Thymus (tissue), 11 donors: ENCODE measurements at regions not wholly inside any gene's neighbourhood (a gene's known extent, or its start where the extent isn't known, plus 50 kb on each side); places are given as distances from the start of the nearest gene placed in this dataset.

Experiments used
- DNase-seq, 9 donors: peaks; one replicate each; pipeline ENCODE4 v3.0.0-alpha.2; 2013; ENCODE audit warnings: low spot score in 9 of 9, low read depth in 6 of 9, missing footprints in 1 of 9
- H3K27ac ChIP-seq, 2 donors: one replicate each; pipeline ENCODE4 v1.5.1; 2013; ENCODE audit warnings: control low read depth in 1 of 2, low read depth in 1 of 2, low read length in 1 of 2, mild to moderate bottlenecking in 1 of 2, moderate library complexity in 1 of 2
- H3K27me3 ChIP-seq, 2 donors: one replicate each; pipeline ENCODE4 v1.5.1; 2013; ENCODE audit warnings: low read length in 1 of 2; ENCODE audit not compliant: control insufficient read depth in 2 of 2, insufficient read depth in 1 of 2
- H3K36me3 ChIP-seq, 2 donors: one replicate each; pipeline ENCODE4 v1.5.1; 2013; ENCODE audit warnings: low read length in 1 of 2, mild to moderate bottlenecking in 1 of 2, moderate library complexity in 1 of 2; ENCODE audit not compliant: control insufficient read depth in 2 of 2, insufficient read depth in 2 of 2
- H3K4me1 ChIP-seq, 2 donors: one replicate each; pipeline ENCODE4 v1.5.1; 2013; ENCODE audit warnings: low read length in 2 of 2; ENCODE audit not compliant: control insufficient read depth in 2 of 2, insufficient read depth in 2 of 2
- H3K4me3 ChIP-seq, 2 donors: one replicate each; pipeline ENCODE4 v1.5.1; 2013; ENCODE audit warnings: low read length in 2 of 2, control low read depth in 1 of 2, mild to moderate bottlenecking in 1 of 2
- H3K9me3 ChIP-seq, 2 donors: one replicate each; pipeline ENCODE4 v1.5.1; 2013; ENCODE audit warnings: low read length in 1 of 2, mild to moderate bottlenecking in 1 of 2; ENCODE audit not compliant: control insufficient read depth in 2 of 2, insufficient read depth in 1 of 2
- WGBS: extraction: QIAGEN DNeasy Blood & Tissue Kit; methylation state at CpG from one replicate; pipeline ENCODE4 v1.1.7; 2013; 5-methylcytosine and 5-hydroxymethylcytosine counted together
- donor health status: healthy.

DNA sequence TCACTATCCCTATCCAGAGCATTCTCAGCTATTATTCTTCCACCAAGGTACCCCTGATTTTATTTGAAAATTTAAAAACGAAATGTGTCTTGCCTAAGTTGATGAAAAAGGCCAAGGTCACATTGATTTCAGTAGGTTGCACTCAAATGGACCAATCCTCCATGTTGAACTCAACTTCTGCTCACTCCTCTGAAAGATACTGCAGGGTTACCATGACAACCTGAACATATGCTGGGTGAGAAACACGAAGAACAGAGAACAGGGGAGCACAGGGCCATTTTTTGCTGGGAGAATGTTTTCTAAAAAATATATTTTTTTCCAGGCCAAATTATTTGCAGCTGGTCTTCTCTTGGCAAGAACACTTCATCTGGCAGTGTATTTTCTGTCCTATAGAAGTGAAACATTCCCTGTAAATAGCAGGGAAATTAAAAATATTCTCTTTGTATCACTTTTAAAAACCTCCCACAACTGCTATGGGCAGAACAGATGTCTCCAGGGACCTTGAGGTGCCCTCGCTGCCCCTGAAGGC, 215.9 kb downstream of the NXNL2 start:
- WGBS: 92% methylated on average over 3 of the region's 3 CpGs

GRCh38 chr9:88751781-88752180, 216.8 kb downstream of the NXNL2 start:
- WGBS: 95% methylated on average over 8 of the region's 8 CpGs
- Histone ChIP-seq H3K9me3 (peaks cover 0 to 9% of the 10 kb centered on the region in 2 donors), H3K4me3 (no peak overlapping the region), H3K27me3 (peaks cover 0 to 2% of the 10 kb centered on the region in 2 donors), H3K27ac (no peak overlapping the region), H3K36me3 (no peaks in the 10 kb centered on the region), H3K4me1 (peaks cover 0 to 5% of the 10 kb centered on the region in 2 donors)
- DNase-seq: no peak

More for the DNA sequence above, 215.9 kb downstream of the NXNL2 start:
- Histone ChIP-seq H3K4me1 (peaks cover 0 to 5% of the 10 kb centered on the region in 2 donors), H3K4me3 (no peak overlapping the region), H3K27ac (no peak overlapping the region), H3K36me3 (no peaks in the 10 kb centered on the region), H3K9me3 (peaks cover 0 to 9% of the 10 kb centered on the region in 2 donors), H3K27me3 (peaks cover 0 to 2% of the 10 kb centered on the region in 2 donors)
- no peak for DNase-seq

- H3K27me3 ChIP-seq: no peaks in the 10 kb centered on the region
- peaks cover 0 to 9% of the 10 kb centered on the region in 2 donors for H3K9me3 ChIP-seq
- no peak overlapping the region for H3K4me3 ChIP-seq
- H3K36me3 ChIP-seq: no peaks in the 10 kb centered on the region
- H3K4me1 ChIP-seq: peaks cover 0 to 2% of the 10 kb centered on the region in 2 donors
- no peak for DNase-seq
- WGBS: 61% methylated on average over 7 of the region's 7 CpGs
- no peak overlapping the region for H3K27ac ChIP-seq
Measured at GRCh38 chr9:88753691-88754367, 218.9 kb downstream of the NXNL2 start.

DNA sequence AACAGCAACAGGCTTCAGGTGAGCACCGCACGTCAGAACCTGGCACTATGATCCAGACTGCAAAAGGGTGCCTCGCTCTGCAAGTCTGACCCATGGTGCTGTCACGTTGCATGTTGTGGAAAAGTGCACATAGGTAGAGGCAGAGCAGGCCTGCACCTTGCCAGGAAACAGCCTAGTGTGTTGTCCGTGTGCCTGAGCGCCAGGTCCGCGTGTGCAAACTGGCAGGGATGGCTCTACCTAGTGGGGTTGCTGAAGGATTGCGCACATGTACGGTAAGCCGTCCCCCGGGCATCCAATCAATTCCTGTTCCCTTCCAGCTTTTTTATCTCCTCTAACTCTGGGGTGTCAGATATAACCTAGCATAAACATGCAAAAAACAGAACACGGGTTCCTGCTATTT, 219.5 kb downstream of the NXNL2 start:
- no peaks in the 10 kb centered on the region for H3K27me3 ChIP-seq
- no peak overlapping the region for H3K4me3 ChIP-seq
- DNase-seq: no peak
- 93% methylated on average over 13 of the region's 13 CpGs for WGBS
- no peak overlapping the region for H3K27ac ChIP-seq
- H3K4me1 ChIP-seq: peaks cover 0 to 2% of the 10 kb centered on the region in 2 donors
- H3K9me3 ChIP-seq: peaks cover 0 to 9% of the 10 kb centered on the region in 2 donors
- H3K36me3 ChIP-seq: no peaks in the 10 kb centered on the region

DNA sequence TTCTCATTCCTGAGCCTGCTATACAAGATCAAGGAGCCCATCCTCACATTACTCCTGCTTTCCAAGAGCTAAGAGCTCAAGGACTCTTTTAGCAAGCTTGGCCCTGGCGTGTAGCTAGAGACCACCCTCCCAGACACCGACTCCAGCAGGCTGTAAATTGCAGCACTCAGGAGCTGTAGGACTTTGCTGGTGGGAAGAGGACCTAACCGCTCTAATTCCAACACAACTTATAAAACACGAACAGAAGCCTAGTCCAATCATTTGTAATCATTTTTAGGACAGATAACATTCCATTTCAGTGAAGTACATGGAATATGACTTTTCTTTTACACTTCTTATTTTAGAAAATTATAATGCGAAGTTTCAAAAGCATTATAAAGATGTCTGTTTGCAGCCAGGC, 219.9 kb downstream of the NXNL2 start:
- Histone ChIP-seq H3K4me1 (peaks cover 0 to 2% of the 10 kb centered on the region in 2 donors), H3K27ac (no peak overlapping the region), H3K9me3 (peaks cover 0 to 9% of the 10 kb centered on the region in 2 donors), H3K27me3 (no peaks in the 10 kb centered on the region), H3K4me3 (no peak overlapping the region), H3K36me3 (no peaks in the 10 kb centered on the region)
- no peak for DNase-seq
- 91% methylated on average over 5 of the region's 5 CpGs for WGBS

- 94% methylated on average over 9 of the region's 9 CpGs for WGBS
- Histone ChIP-seq H3K27me3 (no peaks in the 10 kb centered on the region), H3K4me1 (peaks cover 0 to 2% of the 10 kb centered on the region in 2 donors), H3K9me3 (no peaks in the 10 kb centered on the region), H3K27ac (no peak overlapping the region), H3K4me3 (no peak overlapping the region), H3K36me3 (no peaks in the 10 kb centered on the region)
- DNase-seq: no peak
Measured at GRCh38 chr9:88757406-88758010, 222.5 kb downstream of the NXNL2 start.

GRCh38 chr9:88759364-88759763, 224.4 kb downstream of the NXNL2 start:
- no peaks in the 10 kb centered on the region for H3K9me3 ChIP-seq
- no peak for DNase-seq
- no peaks in the 10 kb centered on the region for H3K27me3 ChIP-seq
- H3K27ac ChIP-seq: no peak overlapping the region
- no peaks in the 10 kb centered on the region for H3K4me1 ChIP-seq
- H3K4me3 ChIP-seq: no peak overlapping the region
- whole genome bisulfite sequencing: 95% methylated on average over 5 of the region's 5 CpGs
- no peaks in the 10 kb centered on the region for H3K36me3 ChIP-seq

- Histone ChIP-seq H3K27me3 (no peaks in the 10 kb centered on the region), H3K36me3 (no peaks in the 10 kb centered on the region), H3K4me1 (no peaks in the 10 kb centered on the region), H3K27ac (no peak overlapping the region), H3K9me3 (no peaks in the 10 kb centered on the region), H3K4me3 (no peak overlapping the region)
- 97% methylated on average over 4 of the region's 4 CpGs for WGBS
- no peak for DNase-seq
Measured at GRCh38 chr9:88766778-88767503, 224.3 kb upstream of the S1PR3 start.

- H3K4me3 ChIP-seq: no peak overlapping the region
- no peaks in the 10 kb centered on the region for H3K27me3 ChIP-seq
- no peak overlapping the region for H3K27ac ChIP-seq
- H3K9me3 ChIP-seq: no peaks in the 10 kb centered on the region
- no peaks in the 10 kb centered on the region for H3K4me1 ChIP-seq
- no peak for DNase-seq
- H3K36me3 ChIP-seq: no peaks in the 10 kb centered on the region
Measured at GRCh38 chr9:88767504-88767790, 223.8 kb upstream of the S1PR3 start.
